GM21381 (cell line): ENCODE measurements at regions not wholly inside any gene's neighbourhood (a gene's known extent, or its start where the extent isn't known, plus 50 kb on each side); places are given as distances from the start of the nearest gene placed in this dataset.
"Not testable (repeated sequence)": the region's sequence is repeated elsewhere in the genome, so short reads cannot be mapped to it uniquely, and the experiment has no call there.

ENCODE experiments used
- ATAC-seq: cut with Tn5 transposase; IDR thresholded peaks from one replicate; pipeline ENCODE4 v1.9.1; 2021; ENCODE audit warnings: mild to moderate bottlenecking, moderate library complexity; ENCODE audit not compliant: unreplicated experiment

GRCh38 chr1:30371888-30372791 lies 351.2 kb downstream of the MATN1 start:
- no peak for ATAC-seq

- no peak for ATAC-seq
Measured at GRCh38 chr1:30371179-30371788, 352.1 kb downstream of the MATN1 start.

- ATAC-seq, result no peak
Measured at GRCh38 chr1:30368651-30369240, 354.6 kb downstream of the MATN1 start.

- no peak for ATAC-seq
Measured at GRCh38 chr1:30366911-30367310, 356.5 kb downstream of the MATN1 start.

- no peak for ATAC-seq
Measured at GRCh38 chr1:30366199-30366598, 357.2 kb downstream of the MATN1 start.

GRCh38 chr1:30365596-30365995 lies 357.8 kb downstream of the MATN1 start:
- ATAC-seq, result no peak

GRCh38 chr1:30363031-30363430 lies 360.4 kb downstream of the MATN1 start:
- no peak for ATAC-seq

- no peak for ATAC-seq
Measured at GRCh38 chr1:30362603-30362990, 360.8 kb downstream of the MATN1 start.

GRCh38 chr1:30361890-30362602 lies 361.3 kb downstream of the MATN1 start:
- ATAC-seq, result not testable (repeated sequence)

GRCh38 chr1:30360753-30361152 lies 362.6 kb downstream of the MATN1 start:
- no peak for ATAC-seq

GRCh38 chr1:30360281-30360680 lies 363.1 kb downstream of the MATN1 start:
- ATAC-seq, result no peak

- no peak for ATAC-seq
Measured at GRCh38 chr1:30359539-30360220, 363.7 kb downstream of the MATN1 start.

GRCh38 chr1:30358500-30358899 lies 364.9 kb downstream of the MATN1 start:
- no peak for ATAC-seq

GRCh38 chr1:30356839-30357238 lies 366.5 kb downstream of the MATN1 start:
- ATAC-seq, result no peak

- no peak for ATAC-seq
Measured at GRCh38 chr1:30354410-30354809, 369.0 kb downstream of the MATN1 start.

GRCh38 chr1:30353637-30354036 lies 369.7 kb downstream of the MATN1 start:
- no peak for ATAC-seq

- no peak for ATAC-seq
Measured at GRCh38 chr1:30348147-30348546, 375.2 kb downstream of the MATN1 start.

GRCh38 chr1:30345491-30346130 lies 377.8 kb downstream of the MATN1 start:
- ATAC-seq, result no peak

- ATAC-seq, result no peak
Measured at GRCh38 chr1:30343562-30343961, 379.8 kb downstream of the MATN1 start.

- no peak for ATAC-seq
Measured at GRCh38 chr1:30342535-30343141, 380.7 kb downstream of the MATN1 start.
